HCT116 (cell line): ENCODE measurements at regions not wholly inside any gene's neighbourhood (a gene's known extent, or its start where the extent isn't known, plus 50 kb on each side); places are given as distances from the start of the nearest gene placed in this dataset.

Experiments
- ATF3 ChIP-seq: IDR thresholded peaks from 2 replicates; pipeline ENCODE4 v1.6.1; 2012
- CTCF ChIP-seq, 3 experiments: fragments of 200-600 bp in 1 of 3; sonication (generic) in 1 of 3; IDR thresholded peaks in 2 of 3; conservative IDR thresholded peaks in 1 of 3; 2 replicates each; pipeline ENCODE4 v1.5.1; 2012 to 2017; ENCODE audit warnings: low read depth in 2 of 3, low read length in 2 of 3, antibody characterized with exemption in 1 of 3, borderline replicate concordance in 1 of 3, control low read depth in 1 of 3, mild to moderate bottlenecking in 1 of 3, mixed read lengths in 1 of 3, mixed run types in 1 of 3, moderate library complexity in 1 of 3; ENCODE audit not compliant: insufficient read depth in 1 of 3
- EZH2phosphoT487 ChIP-seq: fragments of 200-600 bp; IDR thresholded peaks from 2 replicates; pipeline ENCODE4 v1.6.1; 2018; ENCODE audit warnings: antibody characterized with exemption, borderline replicate concordance
- MAX ChIP-seq: IDR thresholded peaks from 2 replicates; pipeline ENCODE4 v1.6.1; 2012
- POLR2A ChIP-seq: IDR thresholded peaks from 2 replicates; pipeline ENCODE4 v1.7.0; 2011; ENCODE audit warnings: borderline replicate concordance; ENCODE audit not compliant: insufficient read depth, insufficient read length; ENCODE audit errors: extremely low read depth
- POLR2AphosphoS5 ChIP-seq: IDR thresholded peaks from 2 replicates; pipeline ENCODE4 v1.6.1; 2011; ENCODE audit warnings: mild to moderate bottlenecking, low read depth, low read length, moderate library complexity
- SP1 ChIP-seq: IDR thresholded peaks from 2 replicates; pipeline ENCODE4 v1.6.1; 2012; ENCODE audit warnings: low read depth
- ZBTB33 ChIP-seq: IDR thresholded peaks from 2 replicates; pipeline ENCODE4 v1.6.1; 2011; ENCODE audit warnings: mild to moderate bottlenecking, low read length, moderate library complexity; ENCODE audit not compliant: insufficient replicate concordance; ENCODE audit errors: extremely low read depth

- TF ChIP-seq POLR2A (no peak), SP1 (no peak), CTCF (IDR thresholded peaks at IDR 0.05 in 2 of 3, conservative IDR thresholded peaks at IDR 0.05 in 1 of 3; ENCODE audit: borderline replicate concordance in 1 of 3, insufficient read depth in 1 of 3, low read depth in 2 of 3, low read length in 2 of 3) (no peak), MAX (no peak), EZH2phosphoT487 (no peak), ATF3 (no peak), POLR2AphosphoS5 (no peak), ZBTB33 (no peak)
Measured at GRCh38 chr5:103439007-103439406, 123.6 kb downstream of the NUDT12 start.
